ENCODE measurements at regions not wholly inside any gene's neighbourhood (a gene's known extent, or its start where the extent isn't known, plus 50 kb on each side); places are given as distances from the start of the nearest gene placed in this dataset.

- DNase-seq = no peak
Measured at GRCh38 chr3:157810924-157811718, 295.1 kb downstream of the SHOX2 start.

DNA sequence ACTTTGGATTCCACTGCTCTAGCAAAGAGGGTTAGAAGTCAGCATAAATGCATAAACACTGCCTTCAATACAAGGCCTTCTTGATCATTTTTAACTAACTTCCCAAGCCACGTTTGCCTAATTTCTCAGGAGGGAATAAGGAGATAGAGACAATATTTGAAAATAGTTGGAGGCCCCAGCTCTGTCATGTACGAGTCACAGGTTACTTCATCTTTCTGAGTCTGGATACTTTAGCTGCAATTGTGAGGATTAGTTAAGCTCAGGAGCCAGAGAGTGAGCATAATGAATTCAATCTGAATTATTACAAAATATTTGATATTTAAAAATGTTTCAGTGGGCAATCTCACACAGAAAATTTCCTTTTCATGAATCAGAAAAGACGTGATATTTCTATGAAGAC, 298.9 kb downstream of the SHOX2 start:
- no peak for DNase-seq

GRCh38 chr3:157805538-157805937, 300.7 kb downstream of the SHOX2 start:
- DNase-seq = no peak

DNA sequence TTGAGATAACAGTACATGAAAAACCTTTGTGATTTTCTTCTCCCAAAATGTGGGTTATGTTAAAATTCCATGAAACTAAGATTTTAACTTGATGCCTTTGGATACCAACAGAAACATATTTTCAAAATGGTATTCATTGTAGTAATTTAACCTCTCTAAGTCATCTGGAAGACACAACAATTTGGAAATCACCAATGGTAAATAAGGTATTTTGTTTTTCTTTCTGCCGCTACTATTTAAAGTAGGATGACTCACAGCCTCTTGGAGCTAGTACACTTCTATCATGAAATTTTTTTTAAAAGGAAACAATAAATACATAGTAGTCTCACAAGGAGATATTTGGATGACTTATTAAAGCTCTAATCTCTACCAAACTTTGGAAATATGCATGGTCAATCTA, 291.6 kb upstream of the VEPH1 start:
- peak in 1 of 3 donors; percentile 63 for DNase-seq

DNA sequence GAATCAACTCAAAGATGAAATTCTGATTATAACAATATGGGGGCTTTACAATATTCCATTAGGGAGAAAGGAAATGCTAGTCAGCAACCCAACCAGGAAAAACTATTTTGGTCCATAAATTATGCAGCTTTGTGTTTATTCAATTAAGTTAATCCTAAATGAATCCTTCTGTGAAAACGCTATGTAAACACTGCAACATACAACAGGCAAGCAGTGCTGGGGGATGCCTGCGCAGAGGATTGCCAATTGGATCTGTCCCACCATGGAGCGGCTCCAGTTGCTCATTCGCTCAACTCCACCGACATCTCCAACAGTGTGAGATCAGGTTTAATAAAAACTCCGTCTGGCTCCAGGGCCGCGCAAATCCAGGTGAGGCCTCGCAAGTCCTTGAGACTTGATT, 290.5 kb upstream of the VEPH1 start:
- DNase-seq = peak; percentile 74 to 95 (median 88)

GRCh38 chr3:157789162-157789561, 285.9 kb upstream of the VEPH1 start:
- DNase-seq = no peak

- peak in 2 of 3 donors; percentile 26 to 61 for DNase-seq
Measured at GRCh38 chr3:157786618-157787017, 283.4 kb upstream of the VEPH1 start.

DNA sequence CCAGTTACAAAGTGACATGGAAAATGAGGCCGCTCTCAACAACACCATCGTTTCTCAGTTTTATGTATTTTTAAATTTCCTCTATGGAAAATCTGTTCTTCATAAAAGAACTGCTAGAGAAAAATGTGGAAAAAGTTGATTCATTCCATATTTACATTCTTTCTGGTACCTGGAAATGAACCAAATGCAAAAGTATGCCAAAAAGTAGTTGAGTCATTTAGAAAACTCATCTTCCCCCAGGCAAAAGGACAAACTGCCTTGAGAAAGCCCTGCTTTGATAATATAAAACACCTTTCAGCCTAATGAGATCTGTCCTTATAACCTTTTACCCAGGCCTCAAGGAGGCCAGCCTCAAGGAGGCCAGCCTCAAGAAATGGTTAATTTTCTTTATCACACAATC, 283.0 kb upstream of the VEPH1 start:
- DNase-seq = peak; percentile 89 to 94 (median 92)

DNA sequence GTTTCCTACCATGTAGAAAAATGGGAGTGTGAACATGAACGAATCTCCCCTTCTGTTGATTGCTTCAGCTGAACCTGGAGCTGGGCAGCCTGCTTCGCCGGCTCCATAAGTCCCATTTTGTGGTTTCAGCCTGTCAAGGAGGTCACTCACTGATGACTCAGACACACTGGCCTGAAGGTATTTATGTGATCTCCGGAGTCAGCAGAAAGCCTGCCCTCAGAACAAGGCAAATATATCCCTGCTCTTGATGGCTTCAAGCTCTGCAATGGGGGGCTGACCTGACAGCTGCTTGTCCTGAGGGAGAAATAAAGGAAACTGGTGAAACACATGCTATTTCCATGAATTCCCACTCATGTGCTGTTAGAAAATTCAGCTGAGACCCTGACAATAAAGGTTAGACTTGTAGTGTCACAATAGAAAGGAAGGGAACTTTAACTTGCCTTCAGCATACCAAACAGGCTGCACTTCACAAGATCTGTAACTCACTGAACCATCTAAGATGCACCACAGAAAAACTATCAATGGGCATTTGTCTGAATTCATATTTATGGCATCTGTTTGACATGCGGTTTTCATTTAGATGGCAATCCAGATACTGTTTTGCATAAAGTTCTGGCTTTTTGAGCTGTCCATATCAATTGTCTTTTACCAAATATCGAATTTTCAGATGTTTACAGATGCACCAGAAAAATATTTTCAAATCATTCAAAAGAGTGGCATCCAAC, 282.0 kb upstream of the VEPH1 start:
- peak; percentile 26 to 72 (median 62) for DNase-seq

DNA sequence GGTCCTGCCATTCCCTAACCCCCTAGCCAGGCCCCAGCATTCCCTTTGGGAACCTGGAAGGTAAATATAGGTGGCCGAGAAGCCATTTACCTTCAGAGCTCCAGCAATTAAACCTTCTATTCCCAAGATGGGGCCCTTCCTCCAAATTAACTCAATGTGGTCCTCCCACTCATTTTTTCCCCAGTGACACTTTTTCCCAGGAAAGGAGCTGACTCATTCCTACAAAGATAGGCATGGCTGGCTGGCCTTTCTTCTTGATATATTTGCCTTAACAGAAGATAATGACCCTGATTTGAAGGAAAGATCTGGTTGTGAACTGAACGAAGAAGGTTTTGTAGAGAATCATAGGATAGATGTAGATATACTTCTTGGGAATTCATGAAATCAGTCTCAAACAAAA, 279.0 kb upstream of the VEPH1 start:
- no peak for DNase-seq

- DNase-seq = no peak
Measured at GRCh38 chr3:157776861-157777260, 273.6 kb upstream of the VEPH1 start.

- DNase-seq = no peak
Measured at GRCh38 chr3:157775446-157775845, 272.2 kb upstream of the VEPH1 start.

DNA sequence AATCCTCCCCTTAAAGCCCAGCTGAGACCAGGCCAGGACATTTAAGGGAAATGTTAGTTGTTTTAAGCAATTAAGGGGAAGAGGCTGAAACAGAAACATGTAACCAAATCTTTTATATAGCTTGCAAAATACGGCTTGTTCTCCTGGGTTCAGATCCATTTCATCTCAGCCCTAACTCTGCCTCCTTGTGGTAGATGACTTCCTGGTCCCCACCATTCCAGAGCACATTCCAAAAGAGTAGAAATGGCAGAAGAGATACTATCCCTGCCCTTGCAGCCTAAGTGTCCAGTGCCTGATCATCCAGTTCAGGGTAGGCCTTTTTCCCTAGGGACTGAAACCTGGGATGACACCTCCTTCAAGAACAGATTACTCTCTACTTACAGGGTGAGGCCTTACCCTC, 266.2 kb upstream of the VEPH1 start:
- no peak for DNase-seq

DNA sequence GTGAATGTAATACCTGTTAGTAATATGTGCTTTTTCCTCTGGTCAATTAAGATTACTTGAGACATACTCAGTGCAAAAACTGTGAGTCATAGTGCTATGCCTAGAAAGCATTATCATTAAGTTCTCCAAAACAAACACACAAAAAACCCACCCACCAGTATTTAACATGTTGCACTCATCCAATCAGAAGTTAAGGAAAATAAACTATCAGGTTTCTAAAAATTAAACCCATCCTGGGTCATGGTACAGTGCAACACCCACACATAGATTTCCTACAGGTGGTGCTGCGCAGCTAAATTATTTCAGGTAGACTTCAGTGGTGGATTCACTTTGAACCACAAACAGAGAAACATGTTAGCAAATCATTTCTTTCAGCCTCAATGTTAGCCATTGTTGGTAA, 264.4 kb upstream of the VEPH1 start:
- no peak for DNase-seq

GRCh38 chr3:157763644-157764043, 260.4 kb upstream of the VEPH1 start:
- no peak for DNase-seq

DNA sequence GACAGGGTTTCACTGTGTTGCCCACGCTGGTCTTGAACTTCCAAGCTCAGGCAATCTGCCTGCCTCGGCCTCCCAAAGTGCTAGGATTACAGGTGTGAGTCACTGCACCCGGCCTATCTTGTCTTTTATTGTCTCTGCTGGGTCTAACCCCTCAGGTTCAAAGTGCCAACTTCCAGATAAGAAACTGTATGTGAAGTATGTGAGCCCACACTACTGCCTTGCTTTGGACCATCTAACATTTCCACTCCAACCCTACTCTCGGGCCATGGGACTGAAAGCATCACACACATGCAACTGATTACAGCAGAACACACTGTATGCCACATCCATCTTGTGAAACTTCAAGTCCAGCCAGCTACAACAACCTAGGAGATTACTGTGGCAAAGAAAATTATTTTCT, 256.1 kb upstream of the VEPH1 start:
- no peak for DNase-seq

DNA sequence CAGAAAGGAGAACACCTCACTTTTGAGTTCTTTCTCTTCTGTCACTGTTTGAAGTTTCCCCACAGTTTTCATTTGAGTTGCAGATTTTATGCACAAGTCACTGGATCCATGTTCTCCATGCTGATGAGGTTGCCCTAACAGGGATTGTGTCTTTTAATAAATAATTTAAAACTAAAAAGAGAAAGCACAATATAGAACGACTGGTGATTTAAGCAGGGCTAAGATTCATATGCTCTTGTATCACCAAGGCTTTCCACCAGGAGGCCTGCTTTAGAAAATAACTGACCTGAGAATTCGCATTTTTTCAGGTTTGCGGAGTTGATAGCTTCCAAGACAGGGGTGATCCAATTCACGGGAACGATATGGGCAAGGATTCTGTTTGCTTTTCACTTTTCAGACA, 252.0 kb upstream of the VEPH1 start:
- no peak for DNase-seq

DNA sequence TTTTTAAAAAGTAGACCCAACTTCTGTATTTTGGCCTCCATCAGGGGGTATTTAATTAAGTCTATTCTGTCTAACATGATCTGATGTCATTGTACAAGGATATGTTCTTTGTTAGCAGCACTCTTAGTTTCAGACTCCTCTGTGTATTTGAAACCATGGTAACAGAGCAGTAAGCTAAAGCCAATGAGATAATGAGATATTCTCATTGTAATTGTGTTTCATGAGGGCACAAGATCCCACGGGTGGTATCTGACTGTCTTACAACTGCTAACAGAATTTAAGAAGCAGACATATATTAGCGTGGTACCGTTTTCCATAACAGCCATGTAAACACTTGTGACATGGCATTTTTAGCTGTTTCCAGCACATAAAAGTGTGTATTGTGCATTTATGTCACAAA, 251.2 kb upstream of the VEPH1 start:
- DNase-seq = peak in 1 of 3 donors; percentile 30

- no peak for DNase-seq
Measured at GRCh38 chr3:157753787-157754136, 250.5 kb upstream of the VEPH1 start.

DNA sequence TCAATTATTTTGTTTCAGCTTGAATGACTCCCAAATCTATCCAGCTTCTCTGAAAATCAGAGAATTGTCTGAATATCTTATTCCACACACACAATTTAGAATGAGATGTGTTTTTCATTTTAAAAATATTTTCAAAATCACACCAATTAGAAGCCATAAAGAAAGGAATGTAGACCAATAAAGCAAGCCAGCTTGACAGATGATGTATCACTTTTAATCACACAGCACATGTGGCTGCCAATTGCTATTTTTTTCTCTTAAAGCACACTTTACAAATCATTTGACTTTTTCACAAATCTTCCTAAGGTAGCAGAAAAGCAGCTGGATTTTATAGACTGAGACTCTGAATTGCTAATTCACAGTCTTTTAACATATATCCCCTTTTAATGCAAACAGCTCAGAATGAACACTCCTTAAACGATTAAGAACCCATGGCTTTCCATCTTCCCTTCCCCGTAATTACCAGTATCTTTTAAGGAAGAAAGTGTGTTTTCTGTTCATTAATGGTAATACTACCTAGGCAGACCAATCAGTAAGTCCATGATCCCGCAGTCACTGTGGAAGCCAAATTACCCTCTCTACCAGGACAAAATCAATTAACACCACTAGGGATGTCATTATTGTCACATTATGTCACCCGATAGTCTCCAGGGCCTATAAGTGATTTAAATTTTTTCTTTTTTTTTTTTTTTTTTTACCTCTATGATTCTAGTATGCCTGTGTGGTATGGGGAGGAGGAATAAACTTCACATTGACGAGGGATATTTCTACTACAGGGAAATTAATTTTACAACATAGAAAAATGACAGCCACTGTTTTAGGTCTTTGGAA, 250.0 kb upstream of the VEPH1 start:
- no peak for DNase-seq

DNA sequence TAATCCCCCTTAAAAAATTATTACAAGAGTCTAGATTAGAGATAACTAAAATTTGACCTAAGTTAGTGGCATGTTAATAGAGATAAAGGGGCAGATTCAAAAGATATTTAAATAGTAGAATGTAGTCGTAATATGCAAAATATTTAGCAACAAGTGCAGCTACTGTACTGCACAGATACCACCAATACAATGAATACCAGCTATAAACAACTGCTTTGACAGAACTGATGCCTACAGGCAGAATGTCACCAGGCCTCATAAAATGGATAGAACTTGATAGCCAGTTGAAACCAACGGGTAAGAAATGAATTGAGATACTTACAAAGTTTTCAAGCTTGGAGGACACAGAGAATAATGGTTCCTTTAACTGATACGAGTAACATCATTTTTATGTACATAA, 249.3 kb upstream of the VEPH1 start:
- no peak for DNase-seq

DNA sequence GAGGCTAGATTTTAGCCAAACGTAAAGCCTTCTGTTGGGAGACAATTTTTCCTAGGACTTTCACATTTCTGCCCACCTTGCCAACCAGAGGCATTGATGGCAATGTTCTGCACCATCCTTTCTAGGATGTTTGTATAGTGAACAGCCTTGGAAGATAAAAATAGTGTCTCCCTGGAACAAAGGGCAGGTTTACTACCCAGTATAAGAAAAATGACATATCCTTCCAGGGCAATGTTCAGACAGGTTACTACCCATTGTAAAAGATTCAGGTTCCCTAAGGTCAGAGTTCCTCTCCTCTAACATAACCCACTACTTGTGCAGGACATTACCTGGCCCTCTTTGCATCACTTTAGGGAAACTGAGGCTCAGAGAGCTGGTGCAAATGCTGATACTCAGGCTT, 248.2 kb upstream of the VEPH1 start:
- no peak for DNase-seq

DNA sequence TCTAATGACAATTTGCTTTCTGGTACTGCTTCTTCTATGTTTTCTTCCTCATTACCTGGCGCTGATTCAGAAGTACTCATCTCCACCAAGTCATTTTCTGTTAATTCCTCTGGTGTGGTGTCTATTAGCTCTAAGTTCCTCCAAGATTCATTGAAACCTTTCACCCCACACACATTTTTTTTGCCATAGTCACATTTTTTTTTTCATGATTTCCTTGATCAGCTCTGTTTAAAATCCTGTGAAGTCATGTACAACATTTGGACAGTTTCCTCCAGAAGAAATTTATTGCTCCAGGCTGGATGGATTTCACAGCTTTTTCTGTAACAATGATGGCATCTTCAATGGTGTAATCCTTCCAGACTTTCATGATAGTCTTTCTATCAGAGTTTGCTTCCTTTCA, 243.2 kb upstream of the VEPH1 start:
- peak in 1 of 3 donors; percentile 21 for DNase-seq

Data from muscle of back (tissue), 3 donors.